ENCODE measurements at regions not wholly inside any gene's neighbourhood (a gene's known extent, or its start where the extent isn't known, plus 50 kb on each side); places are given as distances from the start of the nearest gene placed in this dataset.

GRCh38 chr10:71029907-71030306, 141.5 kb upstream of the PCBD1 start:
- Histone ChIP-seq H3K79me2 (ENCODE audit: insufficient read depth, low read length) (no peaks in the 10 kb centered on the region), H4K20me1 (ENCODE audit: insufficient read depth, low read length, poor library complexity, severe bottlenecking) (no peaks in the 10 kb centered on the region)
- TF ChIP-seq CTCF (conservative IDR thresholded peaks at IDR 0.05; ENCODE audit: low read length), result no peak
- TF ChIP-seq EZH2phosphoT487 (IDR thresholded peaks at IDR 0.05; ENCODE audit: borderline replicate concordance), result no peak

GRCh38 chr10:71031026-71031425, 142.7 kb upstream of the PCBD1 start:
- Histone ChIP-seq H3F3A (ENCODE audit: low read depth) (no peaks in the 10 kb centered on the region), H4K20me1 (ENCODE audit: insufficient read depth, low read length, poor library complexity, severe bottlenecking) (no peaks in the 10 kb centered on the region), H3K4me3 (ENCODE audit: low read length, poor library complexity, severe bottlenecking) (no peak overlapping the region), H2AFZ (ENCODE audit: low read length) (no peak overlapping the region), H3K4me1 (ENCODE audit: insufficient read depth, low read length, poor library complexity, severe bottlenecking) (no peaks in the 10 kb centered on the region), H3K27me3 (ENCODE audit: insufficient read depth, low read length, poor library complexity, severe bottlenecking) (no peaks in the 10 kb centered on the region), H3K79me2 (ENCODE audit: insufficient read depth, low read length) (no peaks in the 10 kb centered on the region), H3K4me2 (ENCODE audit: low read depth, low read length, poor library complexity, severe bottlenecking) (no peak overlapping the region), H3K9ac (ENCODE audit: low read depth, low read length, poor library complexity, severe bottlenecking) (no peak overlapping the region), H3K36me3 (ENCODE audit: insufficient read depth, low read length) (no peaks in the 10 kb centered on the region), H3K9me3 (ENCODE audit: insufficient read depth, low read depth, low read length) (no peaks in the 10 kb centered on the region), H3K9me2 (replicated peaks; ENCODE audit: low read depth, low read length) (no peaks in the 10 kb centered on the region)
- no peak for TF ChIP-seq EZH2phosphoT487 (IDR thresholded peaks at IDR 0.05; ENCODE audit: borderline replicate concordance)
- TF ChIP-seq CTCF (conservative IDR thresholded peaks at IDR 0.05; ENCODE audit: low read length), result no peak

More at GRCh38 chr10:71029907-71030306, 141.5 kb upstream of the PCBD1 start:
- Histone ChIP-seq H3K9me3 (ENCODE audit: insufficient read depth, low read depth, low read length) (no peaks in the 10 kb centered on the region), H2AFZ (ENCODE audit: low read length) (no peak overlapping the region), H3K36me3 (ENCODE audit: insufficient read depth, low read length) (no peaks in the 10 kb centered on the region), H3K27me3 (ENCODE audit: insufficient read depth, low read length, poor library complexity, severe bottlenecking) (no peaks in the 10 kb centered on the region), H3K4me3 (ENCODE audit: low read length, poor library complexity, severe bottlenecking) (no peak overlapping the region), H3K9ac (ENCODE audit: low read depth, low read length, poor library complexity, severe bottlenecking) (no peak overlapping the region), H3K4me1 (ENCODE audit: insufficient read depth, low read length, poor library complexity, severe bottlenecking) (no peaks in the 10 kb centered on the region), H3K9me2 (replicated peaks; ENCODE audit: low read depth, low read length) (no peaks in the 10 kb centered on the region), H3K4me2 (ENCODE audit: low read depth, low read length, poor library complexity, severe bottlenecking) (no peak overlapping the region), H3F3A (ENCODE audit: low read depth) (no peaks in the 10 kb centered on the region)

GRCh38 chr10:71031603-71032002, 143.2 kb upstream of the PCBD1 start:
- Histone ChIP-seq H3K27me3 (ENCODE audit: insufficient read depth, low read length, poor library complexity, severe bottlenecking) (no peaks in the 10 kb centered on the region), H3K4me1 (ENCODE audit: insufficient read depth, low read length, poor library complexity, severe bottlenecking) (no peaks in the 10 kb centered on the region), H3K9ac (ENCODE audit: low read depth, low read length, poor library complexity, severe bottlenecking) (no peak overlapping the region), H3K36me3 (ENCODE audit: insufficient read depth, low read length) (no peaks in the 10 kb centered on the region), H4K20me1 (ENCODE audit: insufficient read depth, low read length, poor library complexity, severe bottlenecking) (no peaks in the 10 kb centered on the region), H3K79me2 (ENCODE audit: insufficient read depth, low read length) (no peaks in the 10 kb centered on the region), H2AFZ (ENCODE audit: low read length) (no peak overlapping the region), H3F3A (ENCODE audit: low read depth) (no peaks in the 10 kb centered on the region), H3K4me2 (ENCODE audit: low read depth, low read length, poor library complexity, severe bottlenecking) (no peak overlapping the region), H3K9me3 (ENCODE audit: insufficient read depth, low read depth, low read length) (no peaks in the 10 kb centered on the region), H3K4me3 (ENCODE audit: low read length, poor library complexity, severe bottlenecking) (no peak overlapping the region), H3K9me2 (replicated peaks; ENCODE audit: low read depth, low read length) (no peaks in the 10 kb centered on the region)
- TF ChIP-seq CTCF (conservative IDR thresholded peaks at IDR 0.05; ENCODE audit: low read length) (no peak), EZH2phosphoT487 (IDR thresholded peaks at IDR 0.05; ENCODE audit: borderline replicate concordance) (no peak)

Measured in Loucy (cell line).